GM18505 (cell line): ENCODE measurements at regions not wholly inside any gene's neighbourhood (a gene's known extent, or its start where the extent isn't known, plus 50 kb on each side); places are given as distances from the start of the nearest gene placed in this dataset.

Source experiments
- ATAC-seq: cut with Tn5 transposase; IDR thresholded peaks from one replicate; pipeline ENCODE4 v1.9.1; 2021; ENCODE audit not compliant: unreplicated experiment
- POLR2A ChIP-seq: IDR thresholded peaks from 4 replicates; pipeline ENCODE4 v1.6.1; 2011; ENCODE audit warnings: borderline replicate concordance; ENCODE audit not compliant: insufficient read depth, insufficient read length; ENCODE audit errors: extremely low read depth

DNA sequence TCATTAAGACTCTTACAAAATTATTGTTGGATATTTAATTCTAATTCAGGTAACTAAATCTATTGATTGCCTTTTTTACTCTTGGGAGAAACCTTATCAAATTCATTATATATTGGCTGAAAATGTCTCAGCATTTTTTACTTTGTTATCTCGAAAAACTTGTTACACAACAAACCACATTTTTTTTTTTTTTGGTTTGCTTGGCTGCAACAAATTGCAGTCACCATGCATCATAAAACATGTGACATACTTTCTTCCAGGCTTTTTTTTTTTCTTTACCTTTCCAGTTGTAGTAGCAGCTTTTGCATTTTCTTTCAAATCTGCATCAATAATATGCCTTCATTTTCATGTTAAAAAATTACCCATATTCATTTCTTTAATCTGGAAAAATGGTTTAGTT lies 186.7 kb downstream of the TDRD15 start:
- ATAC-seq, result no peak
- TF ChIP-seq POLR2A, result no peak

DNA sequence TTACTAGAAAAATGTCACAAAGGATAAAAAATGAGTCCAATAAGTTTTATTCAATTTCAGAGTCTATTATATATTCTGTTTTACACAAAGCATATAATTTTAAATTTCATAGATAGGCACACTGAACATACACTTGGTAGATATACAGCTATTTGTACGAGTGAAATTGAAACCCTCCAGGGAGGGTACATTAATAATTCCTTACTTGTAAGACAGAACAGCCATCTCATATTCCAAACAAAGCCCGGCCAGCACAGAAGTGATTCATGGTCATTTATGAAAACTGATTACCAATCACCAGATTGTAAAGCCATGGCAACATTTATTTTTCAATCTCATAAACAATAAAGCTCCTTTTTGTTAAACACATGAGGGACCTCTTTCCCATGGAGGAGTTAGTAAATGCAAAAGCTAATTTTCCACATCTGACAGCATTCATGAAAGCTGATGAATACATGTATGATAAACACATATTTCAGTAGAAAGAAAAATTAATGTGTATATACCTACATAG lies 190.6 kb downstream of the TDRD15 start:
- ATAC-seq, result no peak
- no peak for TF ChIP-seq POLR2A

GRCh38 chr2:21317131-21317530 lies 193.4 kb downstream of the TDRD15 start:
- peak; percentile 77 for ATAC-seq

GRCh38 chr2:21318263-21318662 lies 194.5 kb downstream of the TDRD15 start:
- no peak for TF ChIP-seq POLR2A
- no peak for ATAC-seq

More at GRCh38 chr2:21317131-21317530, 193.4 kb downstream of the TDRD15 start:
- TF ChIP-seq POLR2A, result no peak

GRCh38 chr2:21326152-21326551 lies 202.4 kb downstream of the TDRD15 start:
- no peak for TF ChIP-seq POLR2A
- ATAC-seq, result no peak

GRCh38 chr2:21328177-21328576 lies 204.4 kb downstream of the TDRD15 start:
- TF ChIP-seq POLR2A, result no peak
- no peak for ATAC-seq

GRCh38 chr2:21330786-21331391 lies 207.1 kb downstream of the TDRD15 start:
- no peak for TF ChIP-seq POLR2A
- no peak for ATAC-seq

DNA sequence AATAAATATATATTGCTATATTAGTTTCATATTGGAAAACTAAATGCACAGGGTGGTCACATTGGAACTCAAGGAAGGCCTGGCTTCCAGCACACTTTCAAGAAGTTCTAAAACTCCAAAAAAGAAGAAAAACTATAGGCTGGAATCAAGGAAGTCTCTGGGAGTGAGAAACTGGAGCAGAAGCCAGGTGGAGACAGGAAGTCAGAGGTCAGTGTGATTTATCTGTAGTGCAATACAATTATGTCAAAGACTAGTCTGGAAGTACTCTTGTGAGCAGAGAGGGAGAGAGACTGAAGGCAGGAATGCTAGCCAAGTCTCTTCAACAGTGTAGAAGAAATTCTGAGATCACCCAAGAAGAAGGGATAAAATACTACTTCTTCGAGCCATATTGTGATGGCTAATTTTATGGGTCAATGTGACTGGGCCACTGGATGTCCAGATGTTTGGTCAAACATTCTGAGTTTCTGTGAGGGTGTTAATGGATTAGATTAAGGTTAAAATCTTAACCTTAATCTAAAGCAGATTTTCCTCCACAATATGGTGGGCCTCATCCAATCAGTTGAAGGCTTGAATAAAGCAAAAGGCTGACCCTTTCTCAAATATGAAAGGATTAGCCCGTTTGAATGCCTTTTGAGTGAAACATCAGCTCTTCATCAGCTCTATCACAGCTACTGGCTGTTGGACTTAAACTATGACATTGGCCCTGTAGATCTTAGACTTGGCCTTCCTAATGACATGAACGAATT lies 208.0 kb downstream of the TDRD15 start:
- TF ChIP-seq POLR2A, result no peak
- ATAC-seq, result no peak

DNA sequence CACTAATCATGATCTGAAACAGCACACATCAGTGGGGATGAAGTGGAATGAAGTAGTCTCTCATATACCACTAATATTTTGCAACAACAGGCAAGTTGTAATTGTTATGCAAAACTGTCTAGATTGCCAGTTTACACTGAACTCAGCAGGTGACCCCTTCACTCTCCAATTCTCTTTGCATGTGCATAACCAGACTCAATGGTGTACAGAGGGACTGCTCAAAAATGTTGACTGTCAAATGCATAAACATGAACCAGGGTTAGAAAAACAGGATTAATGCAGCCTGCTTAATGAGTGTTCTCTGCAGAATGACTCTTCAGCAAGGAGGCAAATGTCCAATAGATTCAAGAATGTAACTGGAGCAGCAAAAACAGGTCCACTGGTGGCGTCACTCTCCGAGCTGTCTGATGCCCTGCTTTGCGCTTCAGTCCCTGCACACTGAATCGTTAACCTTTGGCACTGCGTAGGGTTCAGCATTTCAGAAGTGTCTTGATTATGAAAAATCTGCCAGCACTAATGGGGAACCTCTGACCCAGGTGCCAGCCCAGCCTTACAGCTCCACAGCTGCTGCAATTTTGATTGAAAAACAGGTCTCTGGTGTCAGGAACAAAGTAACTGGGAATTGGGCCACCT lies 209.3 kb downstream of the TDRD15 start:
- no peak for TF ChIP-seq POLR2A
- ATAC-seq, result no peak

DNA sequence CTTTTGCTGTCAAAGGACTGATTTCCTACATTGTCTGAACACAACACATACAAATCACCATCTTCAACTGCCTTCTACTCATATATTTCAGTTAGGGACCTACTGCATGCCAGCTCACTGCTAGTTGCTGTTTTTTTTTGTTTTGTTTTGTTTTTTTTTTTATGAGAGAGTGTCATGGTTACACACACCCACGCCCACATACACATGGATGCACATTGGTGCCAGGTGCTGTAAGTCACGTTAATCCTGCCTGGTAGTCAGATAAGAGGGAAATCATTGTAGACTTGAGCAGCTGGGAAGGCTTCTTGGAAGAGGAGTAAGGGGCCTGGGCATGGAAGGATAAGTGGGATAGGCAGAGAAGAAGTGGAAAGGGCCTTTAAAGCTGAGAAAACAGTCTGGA lies 209.9 kb downstream of the TDRD15 start:
- no peak for TF ChIP-seq POLR2A
- ATAC-seq, result no peak

- ATAC-seq, result no peak
- no peak for TF ChIP-seq POLR2A
Measured at GRCh38 chr2:21346984-21347383, 223.2 kb downstream of the TDRD15 start.

GRCh38 chr2:21353879-21354679 lies 230.3 kb downstream of the TDRD15 start:
- no peak for TF ChIP-seq POLR2A
- ATAC-seq, result no peak
